ENCODE measurements at regions not wholly inside any gene's neighbourhood (a gene's known extent, or its start where the extent isn't known, plus 50 kb on each side); places are given as distances from the start of the nearest gene placed in this dataset.

- TF ChIP-seq CTCF (conservative IDR thresholded peaks at IDR 0.05; ENCODE audit: low read depth, low read length) (no peak), EZH2phosphoT487 (IDR thresholded peaks at IDR 0.05; ENCODE audit: borderline replicate concordance, low read length) (no peak), EZH2 (IDR thresholded peaks at IDR 0.05; ENCODE audit: low read length, unreplicated experiment) (no peak)
Observed at GRCh38 chr13:68749796-68750195, 1357.8 kb upstream of the ATXN8OS start.

Data from PC-3 (cell line).